ENCODE measurements at regions not wholly inside any gene's neighbourhood (a gene's known extent, or its start where the extent isn't known, plus 50 kb on each side); places are given as distances from the start of the nearest gene placed in this dataset.

GRCh38 chr3:193974191-193974652, 161.7 kb upstream of the HES1 start:
- TF ChIP-seq CTCF (IDR thresholded peaks at IDR 0.05) (no peak), POLR2A (IDR thresholded peaks at IDR 0.05) (no peak)

All from stomach (tissue), 4 donors.